ENCODE measurements at regions not wholly inside any gene's neighbourhood (a gene's known extent, or its start where the extent isn't known, plus 50 kb on each side); places are given as distances from the start of the nearest gene placed in this dataset.

DNA sequence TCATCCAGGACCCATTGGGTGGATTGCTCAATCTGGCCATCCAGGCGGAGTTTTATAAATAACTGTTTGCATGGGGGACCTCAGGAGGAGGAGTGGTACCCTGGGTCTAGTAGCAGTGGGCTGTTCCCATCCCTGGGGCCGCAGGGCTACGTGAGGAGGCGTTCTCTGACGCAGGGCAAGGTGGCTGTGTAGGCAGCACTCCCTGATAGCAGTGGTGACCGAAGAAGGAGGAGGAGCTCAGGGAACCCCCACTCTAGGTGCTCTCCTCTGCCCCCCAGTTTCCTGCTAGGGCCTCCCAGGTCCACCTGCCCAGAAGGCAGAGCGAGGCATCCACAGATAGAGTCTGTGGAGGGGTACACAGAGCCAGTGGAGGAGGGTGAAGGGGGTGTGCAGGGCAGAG is 64.1 kb downstream of the CCNE1 start:
- Histone ChIP-seq H3K4me2 (ENCODE audit: insufficient read depth, insufficient read length, low read length) (no peak overlapping the region), H3K27me3 (ENCODE audit: insufficient read depth, low read length) (peaks cover 3% of the 10 kb centered on the region; the same call in 1 of the 2 replicates), H3T11ph (ENCODE audit: low read length) (no peak overlapping the region), H3K79me2 (ENCODE audit: insufficient read depth, low read length) (no peaks in the 10 kb centered on the region), H3K23me2 (ENCODE audit: insufficient read length, low read depth, low read length, poor library complexity, severe bottlenecking) (peaks cover 6% of the 10 kb centered on the region), H2BK12ac (ENCODE audit: insufficient read length, low read depth, low read length) (no peak overlapping the region), H4K8ac (replicated peaks; ENCODE audit: insufficient read length, low read depth, low read length) (no peak overlapping the region), H3K23ac (ENCODE audit: insufficient read length, low read depth, low read length) (no peak overlapping the region), H4K5ac (ENCODE audit: insufficient read length, low read depth, low read length) (no peak overlapping the region), H2AFZ (ENCODE audit: low read length) (no peak overlapping the region), H3K18ac (ENCODE audit: insufficient read length, low read depth, low read length) (no peak overlapping the region), H2AK5ac (ENCODE audit: insufficient read length, low read length) (no peak overlapping the region), H3K4me1 (ENCODE audit: insufficient read depth, low read length) (no peaks in the 10 kb centered on the region), H3K9me3 (ENCODE audit: control insufficient read depth, low read depth, low read length) (no peaks in the 10 kb centered on the region), H2BK5ac (ENCODE audit: insufficient read length, low read length) (no peak overlapping the region), H4K20me1 (ENCODE audit: control insufficient read depth, insufficient read depth, insufficient read length) (no peaks in the 10 kb centered on the region), H2BK20ac (ENCODE audit: low read depth, low read length, poor library complexity, severe bottlenecking) (no peak overlapping the region), H3K14ac (ENCODE audit: insufficient read depth, low read length) (no peak overlapping the region; the same call in 1 of the 2 replicates), H3K9ac (ENCODE audit: extremely low read depth, insufficient read length, low read length) (no peak overlapping the region), H2BK120ac (ENCODE audit: low read depth, low read length, poor library complexity, severe bottlenecking) (no peak overlapping the region), H3K4ac (ENCODE audit: low read depth, low read length) (no peak overlapping the region), H2BK15ac (ENCODE audit: low read depth, low read length) (no peak overlapping the region), H4K91ac (ENCODE audit: insufficient read length, low read depth, low read length) (no peak overlapping the region), H3K27ac (ENCODE audit: insufficient read length, low read depth, low read length) (no peak overlapping the region), H3K79me1 (ENCODE audit: insufficient read depth, low read depth, low read length, poor library complexity, severe bottlenecking) (no peaks in the 10 kb centered on the region), H3K56ac (ENCODE audit: insufficient read length, low read depth, low read length) (no peak overlapping the region)
- Mint-ChIP-seq H3K36me3 (ENCODE audit: insufficient read depth in 1 of 3, low read depth in 3 of 3) (no peaks in the 10 kb centered on the region), H3K27me3 (ENCODE audit: low read depth) (peaks cover 63% of the 10 kb centered on the region), H3K27ac (no peak overlapping the region; a peak in 1 of 7 replicates), H3K4me3 (no peak overlapping the region), H3K4me1 (peaks cover 2 to 13% of the 10 kb centered on the region in 2 experiments; a peak in 2 of 4 replicates), H3K9me3 (no peaks in the 10 kb centered on the region)
- no peak for DNase-seq
- WGBS (ENCODE audit: extremely low coverage, insufficient read length, low lambda C conversion rate): no CpG with 5 or more reads among the region's 7 CpGs
- TF ChIP-seq, protein P1, sequence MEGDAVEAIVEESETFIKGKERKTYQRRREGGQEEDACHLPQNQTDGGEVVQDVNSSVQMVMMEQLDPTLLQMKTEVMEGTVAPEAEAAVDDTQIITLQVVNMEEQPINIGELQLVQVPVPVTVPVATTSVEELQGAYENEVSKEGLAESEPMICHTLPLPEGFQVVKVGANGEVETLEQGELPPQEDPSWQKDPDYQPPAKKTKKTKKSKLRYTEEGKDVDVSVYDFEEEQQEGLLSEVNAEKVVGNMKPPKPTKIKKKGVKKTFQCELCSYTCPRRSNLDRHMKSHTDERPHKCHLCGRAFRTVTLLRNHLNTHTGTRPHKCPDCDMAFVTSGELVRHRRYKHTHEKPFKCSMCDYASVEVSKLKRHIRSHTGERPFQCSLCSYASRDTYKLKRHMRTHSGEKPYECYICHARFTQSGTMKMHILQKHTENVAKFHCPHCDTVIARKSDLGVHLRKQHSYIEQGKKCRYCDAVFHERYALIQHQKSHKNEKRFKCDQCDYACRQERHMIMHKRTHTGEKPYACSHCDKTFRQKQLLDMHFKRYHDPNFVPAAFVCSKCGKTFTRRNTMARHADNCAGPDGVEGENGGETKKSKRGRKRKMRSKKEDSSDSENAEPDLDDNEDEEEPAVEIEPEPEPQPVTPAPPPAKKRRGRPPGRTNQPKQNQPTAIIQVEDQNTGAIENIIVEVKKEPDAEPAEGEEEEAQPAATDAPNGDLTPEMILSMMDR (conservative IDR thresholded peaks at IDR 0.05): no peak

Measured in H9 (cell line).